ENCODE measurements at regions not wholly inside any gene's neighbourhood (a gene's known extent, or its start where the extent isn't known, plus 50 kb on each side); places are given as distances from the start of the nearest gene placed in this dataset.
A peak's percentile ranks its signal among the peaks of the same experiment; 100 is the strongest.

DNA sequence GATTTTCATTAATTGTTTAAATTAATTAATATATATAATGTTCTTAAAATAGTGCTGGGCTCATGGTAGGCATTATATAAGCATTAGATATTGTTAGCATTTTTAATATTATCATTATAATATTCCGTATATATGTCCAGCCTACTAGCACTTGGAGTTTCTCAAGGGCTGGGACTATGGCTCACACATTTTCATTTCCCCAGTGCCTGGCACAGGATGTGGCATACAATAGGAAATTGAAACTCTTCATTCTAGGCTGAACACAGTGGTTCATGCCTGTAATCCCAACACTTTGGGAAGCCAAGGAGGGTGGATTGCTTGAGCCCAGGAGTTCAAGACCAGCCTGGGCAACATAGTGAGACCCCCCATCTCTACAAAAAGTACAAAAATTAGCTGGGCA is 170.4 kb downstream of the RSL24D1 start:
- DNase-seq (ENCODE audit: low spot score) = no peak

GRCh38 chr15:55017635-55018034 is 179.1 kb downstream of the RSL24D1 start:
- DNase-seq (ENCODE audit: low spot score) = no peak

DNA sequence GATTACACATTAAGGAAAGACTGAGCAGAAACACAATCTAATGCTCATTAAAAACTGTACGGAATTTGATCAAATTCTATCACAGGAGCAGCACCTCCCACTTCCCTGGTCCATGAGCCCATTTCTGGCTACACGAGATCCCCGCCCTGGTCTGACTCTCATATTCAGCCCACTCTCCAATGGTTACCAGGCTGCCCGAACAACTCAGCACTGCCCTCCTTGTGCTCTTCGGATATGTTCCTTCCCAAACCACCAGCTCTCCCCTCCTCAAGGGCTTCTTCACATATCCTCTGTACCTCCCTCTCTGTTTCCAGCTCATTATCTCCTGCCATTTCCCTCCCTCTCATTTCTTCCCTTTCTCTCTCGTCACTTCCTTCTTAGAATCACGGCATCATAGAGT is 180.5 kb downstream of the RSL24D1 start:
- DNase-seq (ENCODE audit: low spot score) = peak; percentile 6

DNA sequence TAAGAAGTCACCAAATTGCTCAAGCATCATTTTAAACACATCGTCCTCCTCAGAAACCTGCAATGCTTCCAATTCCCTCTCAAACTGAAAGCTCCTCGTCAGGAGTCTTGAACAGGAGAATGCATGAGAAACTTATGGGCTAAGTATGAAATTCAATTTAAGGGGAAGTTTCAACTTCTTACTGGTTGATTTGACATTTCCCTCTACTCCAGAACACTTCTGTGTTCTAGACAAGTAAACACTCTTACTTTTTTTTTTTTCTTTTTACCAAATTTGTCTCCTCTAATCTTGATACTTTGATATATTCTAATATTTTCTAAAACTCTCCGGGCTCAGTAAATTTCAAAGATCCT is 181.7 kb downstream of the RSL24D1 start:
- DNase-seq (ENCODE audit: low spot score) = no peak

DNA sequence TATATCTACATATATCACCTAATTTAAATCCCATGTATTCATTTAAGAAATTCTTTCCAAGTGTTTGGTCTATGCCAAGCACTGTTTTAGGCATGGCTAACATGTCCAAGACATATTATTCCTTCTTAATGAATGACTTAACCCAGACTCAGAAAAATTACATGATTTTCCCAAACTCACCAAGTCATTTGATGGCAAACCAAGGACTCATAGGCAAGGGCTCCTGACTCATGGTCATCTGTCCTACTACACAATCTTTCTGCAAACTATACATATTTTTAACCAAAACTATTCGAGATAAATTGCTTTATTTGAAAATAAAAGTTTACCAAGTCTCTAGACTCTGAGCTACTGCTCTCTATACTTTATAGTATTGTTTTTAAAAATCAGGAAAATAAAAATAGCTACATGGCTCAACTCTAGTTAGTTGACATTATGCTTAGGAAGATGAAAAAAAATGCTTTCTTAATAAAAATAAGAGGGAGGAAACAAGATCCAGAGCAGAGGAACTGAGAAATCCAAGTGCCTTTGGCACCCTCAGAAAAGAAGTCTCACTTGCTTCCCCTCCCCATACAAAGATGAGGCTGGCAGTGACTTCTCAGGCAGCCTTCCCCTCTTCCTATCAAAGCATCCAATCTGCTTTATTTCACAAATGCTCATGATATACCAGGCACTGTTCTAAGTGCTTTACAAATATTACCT is 182.2 kb downstream of the RSL24D1 start:
- no peak for DNase-seq (ENCODE audit: low spot score)

DNA sequence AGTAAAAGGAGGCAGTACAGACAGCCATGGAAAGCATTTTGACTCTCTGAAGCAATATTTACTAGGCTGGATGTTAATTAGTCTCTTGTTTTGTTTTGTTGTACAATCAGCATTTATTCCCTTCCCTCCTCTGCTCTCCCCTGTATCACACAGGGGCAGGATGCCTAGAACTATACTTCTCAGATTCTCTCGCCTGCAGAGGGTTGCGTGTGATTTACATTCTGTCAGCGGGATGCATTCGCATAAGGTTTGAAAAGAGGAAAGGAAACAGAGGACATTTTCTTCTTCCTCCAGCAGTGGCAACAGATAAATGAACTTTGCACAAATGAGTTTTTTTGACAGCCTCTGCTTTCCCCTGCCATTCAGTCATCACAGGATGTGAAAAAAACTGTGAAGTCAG is 188.3 kb downstream of the RSL24D1 start:
- DNase-seq (ENCODE audit: low spot score) = no peak

- no peak for DNase-seq (ENCODE audit: low spot score)
Observed at GRCh38 chr15:55007561-55007960, 189.2 kb downstream of the RSL24D1 start.

GRCh38 chr15:55005679-55006078 is 191.1 kb downstream of the RSL24D1 start:
- no peak for DNase-seq (ENCODE audit: low spot score)

DNA sequence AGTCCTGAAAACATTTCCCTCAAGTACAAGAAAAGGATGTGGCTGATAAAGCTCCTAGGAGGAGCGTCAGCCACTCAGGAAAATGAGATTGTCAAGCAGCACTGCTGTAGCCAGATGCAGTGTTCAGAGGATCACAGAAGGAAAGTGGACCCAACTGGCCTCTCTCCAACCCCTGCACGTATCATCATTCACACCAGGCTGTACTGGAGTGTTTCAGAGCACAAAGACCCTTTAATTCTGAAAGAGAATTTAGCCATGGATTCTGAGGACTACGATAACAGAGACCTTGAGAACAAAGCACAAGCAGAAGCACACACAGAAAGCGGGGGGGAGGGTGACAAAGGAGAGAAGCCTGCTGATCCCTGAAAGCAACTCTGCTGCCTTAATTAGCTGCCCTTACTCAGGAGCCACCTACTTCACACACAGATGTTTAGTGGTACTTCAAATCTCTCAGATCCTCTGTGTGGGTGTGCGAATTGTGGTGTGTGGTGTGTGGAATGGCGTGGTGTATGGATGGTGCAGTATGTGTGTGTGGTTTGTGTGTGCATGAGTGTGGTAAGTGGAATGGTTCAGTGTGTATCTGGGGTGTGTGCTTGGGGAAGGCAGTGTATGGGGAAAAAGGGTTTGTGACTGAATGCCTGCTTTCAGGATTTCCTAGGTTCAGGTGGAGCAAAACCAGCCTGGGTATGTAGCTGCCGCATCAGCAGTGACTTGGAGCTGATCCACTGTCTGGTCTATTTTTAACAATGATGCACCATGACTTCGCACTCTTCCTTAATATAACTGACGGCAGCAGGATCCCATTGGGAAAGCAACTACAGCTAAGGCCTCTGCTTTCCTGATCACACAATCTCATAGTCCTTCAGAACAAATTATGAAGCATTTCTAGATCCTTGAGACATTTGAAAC is 192.5 kb downstream of the RSL24D1 start:
- no peak for DNase-seq (ENCODE audit: low spot score)

DNA sequence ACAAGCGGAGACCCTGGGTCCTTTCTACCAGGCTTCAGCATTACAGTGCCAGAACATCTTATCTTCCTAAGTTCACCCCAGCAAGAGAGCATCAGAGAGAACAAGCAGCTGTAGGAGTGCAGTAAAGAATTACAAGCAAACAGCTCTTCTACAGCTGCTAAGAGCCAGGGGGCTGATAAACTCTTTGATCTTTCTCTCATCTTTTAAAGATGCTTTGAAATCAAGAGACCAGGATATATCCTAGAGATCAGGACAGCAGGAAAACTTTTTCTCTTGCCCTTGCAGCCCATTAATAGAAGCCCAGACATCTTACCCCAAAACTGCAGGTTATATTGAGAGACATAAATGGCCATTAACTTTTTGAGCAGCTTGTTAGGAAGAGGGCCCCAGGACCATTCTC is 198.1 kb downstream of the RSL24D1 start:
- no peak for DNase-seq (ENCODE audit: low spot score)

GRCh38 chr15:54990793-54991192 is 205.9 kb downstream of the RSL24D1 start:
- no peak for DNase-seq (ENCODE audit: low spot score)

- no peak for DNase-seq (ENCODE audit: low spot score)
Observed at GRCh38 chr15:54987881-54988280, 208.9 kb downstream of the RSL24D1 start.

- peak; percentile 14 for DNase-seq (ENCODE audit: low spot score)
Observed at GRCh38 chr15:54979964-54980363, 216.8 kb downstream of the RSL24D1 start.

DNA sequence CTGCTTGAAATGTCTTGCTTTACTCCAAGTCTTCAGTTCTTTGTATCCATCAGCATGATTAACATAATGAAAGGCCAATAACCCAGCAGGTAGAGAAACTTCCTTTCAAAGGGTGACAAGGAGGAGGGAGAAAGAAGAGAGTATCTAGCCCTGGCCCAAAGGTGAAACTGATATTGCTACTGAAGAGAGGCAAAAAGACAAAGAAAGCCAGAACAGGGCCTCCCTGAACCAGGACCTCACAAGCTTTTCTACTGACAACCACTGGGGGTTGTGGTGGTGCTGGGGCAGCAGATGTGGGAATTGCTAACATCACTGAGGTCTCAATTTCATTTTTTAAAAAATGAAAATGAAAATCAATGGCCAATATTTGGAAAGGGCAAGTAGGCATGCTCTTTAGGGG is 234.1 kb downstream of the RSL24D1 start:
- no peak for DNase-seq (ENCODE audit: low spot score)

- DNase-seq (ENCODE audit: low spot score) = no peak
Observed at GRCh38 chr15:54960266-54960665, 236.5 kb downstream of the RSL24D1 start.

GRCh38 chr15:54941417-54941816 is 255.3 kb downstream of the RSL24D1 start:
- DNase-seq (ENCODE audit: low spot score) = no peak

- no peak for DNase-seq (ENCODE audit: low spot score)
Observed at GRCh38 chr15:54917312-54917711, 279.4 kb downstream of the RSL24D1 start.

DNA sequence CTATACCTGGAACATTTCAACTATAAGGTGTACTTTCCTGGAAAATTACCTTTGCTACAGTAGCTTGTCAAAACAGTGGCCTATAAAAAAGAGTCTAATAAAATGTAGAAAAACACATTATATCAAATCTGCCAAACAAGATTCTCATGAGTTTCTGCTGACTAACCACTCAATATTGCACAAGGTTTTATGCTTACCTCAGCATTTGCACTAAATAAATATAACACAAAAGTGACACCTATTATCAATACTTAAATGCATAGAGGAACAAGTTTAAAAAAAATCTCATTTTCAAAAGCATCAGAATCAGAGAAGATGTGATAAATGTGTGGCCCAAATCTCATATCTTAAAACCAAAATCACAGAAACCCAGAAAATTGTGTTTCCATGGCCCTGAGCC is 281.4 kb downstream of the RSL24D1 start:
- no peak for DNase-seq (ENCODE audit: low spot score)

DNA sequence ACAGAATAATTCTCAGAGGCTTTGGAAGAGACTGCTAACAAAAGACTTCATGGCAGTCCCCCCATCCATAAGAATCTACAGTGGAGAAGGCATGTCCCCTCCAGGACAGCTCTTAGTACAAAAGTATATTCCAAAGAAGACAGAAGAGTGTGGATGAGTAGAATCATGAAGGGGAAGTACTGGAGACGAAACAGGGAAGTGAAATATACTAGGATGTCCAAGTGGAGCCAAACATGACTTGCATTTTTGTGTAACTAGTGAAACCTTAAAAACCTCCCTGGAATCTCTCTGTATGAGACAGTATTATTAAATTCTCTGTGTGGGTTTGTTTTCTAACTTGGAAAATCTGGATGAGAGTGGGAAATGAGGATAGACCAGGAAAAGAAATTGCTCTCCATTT is 312.4 kb downstream of the RSL24D1 start:
- DNase-seq (ENCODE audit: low spot score) = no peak

DNA sequence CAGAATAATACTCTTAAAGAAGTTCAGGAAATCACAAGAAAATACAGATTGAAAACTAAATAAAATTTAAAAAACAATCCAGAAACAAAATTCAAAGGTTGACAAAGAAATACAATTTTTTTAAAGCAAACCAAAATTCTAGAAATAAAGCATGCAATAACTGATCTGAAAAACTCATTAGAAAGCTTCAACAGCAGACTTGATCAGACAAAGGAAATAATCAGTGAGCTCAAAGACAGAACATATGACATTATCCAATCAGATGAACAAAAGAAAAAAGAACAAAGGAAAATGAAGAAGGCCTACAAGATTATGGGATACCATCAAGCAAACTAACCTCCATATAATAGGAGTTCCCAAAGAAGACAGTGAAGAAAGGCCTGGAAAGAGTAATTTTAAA is 336.8 kb downstream of the RSL24D1 start:
- no peak for DNase-seq (ENCODE audit: low spot score)

- no peak for DNase-seq (ENCODE audit: low spot score)
Observed at GRCh38 chr15:54854667-54855066, 342.1 kb downstream of the RSL24D1 start.

- no peak for DNase-seq (ENCODE audit: low spot score)
Observed at GRCh38 chr15:54850101-54850500, 346.6 kb downstream of the RSL24D1 start.

GRCh38 chr15:54843006-54843405 is 353.7 kb downstream of the RSL24D1 start:
- no peak for DNase-seq (ENCODE audit: low spot score)
